ENCODE measurements at regions not wholly inside any gene's neighbourhood (a gene's known extent, or its start where the extent isn't known, plus 50 kb on each side); places are given as distances from the start of the nearest gene placed in this dataset.

GRCh38 chr20:60754856-60755255 lies 497.2 kb upstream of the CDH4 start:
- no peak for DNase-seq (ENCODE audit: low read depth in 1 of 2, low spot score in 2 of 2)
- no peaks in the 10 kb centered on the region for H3K79me2 ChIP-seq (ENCODE audit: control insufficient read depth in 1 of 2, insufficient read depth in 2 of 2, low read length in 2 of 2)
- 87% methylated on average over 4 of the region's 4 CpGs; no CpG with 5 or more reads in 1 of the 2 experiments for WGBS, 2 experiments (ENCODE audit: extremely low coverage in 1 of 2, insufficient coverage in 1 of 2, insufficient read length in 1 of 2, insufficient replicate concordance in 2 of 2, low coverage in 1 of 2, low lambda C conversion rate in 2 of 2, missing lambda C conversion rate in 1 of 2)
- no peak overlapping the region for H3K18ac ChIP-seq (ENCODE audit: extremely low read depth, low read length)
- H3K23me2 ChIP-seq (ENCODE audit: low read depth, low read length) = no peaks in the 10 kb centered on the region
- no peak overlapping the region for H3K4me2 ChIP-seq (ENCODE audit: insufficient read depth in 1 of 2, low read depth in 2 of 2, low read length in 2 of 2)
- no peak overlapping the region for H4K91ac ChIP-seq (replicated peaks; ENCODE audit: insufficient read length, low read length)
- H3K27me3 ChIP-seq (replicated peaks in 1 of 4; ENCODE audit: control insufficient read depth in 3 of 4, extremely low read depth in 1 of 4, insufficient read depth in 3 of 4, low read length in 3 of 4) = peaks cover 0 to 3% (median 0%) of the 10 kb centered on the region in 4 experiments; a peak in 3 of 7 replicates
- no peaks in the 10 kb centered on the region; a peak in 1 of 8 replicates for H3K36me3 ChIP-seq (ENCODE audit: control insufficient read depth in 2 of 4, insufficient read depth in 4 of 4, low read length in 3 of 4)
- no peak overlapping the region for H3K4ac ChIP-seq (replicated peaks; ENCODE audit: insufficient read length, low read depth, low read length)
- no peak overlapping the region for H3K9ac ChIP-seq (replicated peaks in 1 of 4; ENCODE audit: extremely low read depth in 1 of 4, low read depth in 3 of 4, low read length in 3 of 4)
- ChIA-PET CTCF (ENCODE audit: partially characterized antibody) (interaction anchor here (0.7 kb wide), 1 partner anchor 1250 kb away, joined by 3 read pairs; no protein-coding TSS in a partner anchor), POLR2A (ENCODE audit: partially characterized antibody) (interaction anchor here (0.7 kb wide), 1 partner anchor 813 kb away, joined by 4 read pairs; no protein-coding TSS in a partner anchor)
- H4K20me1 ChIP-seq (replicated peaks in 1 of 2; ENCODE audit: control insufficient read depth in 1 of 2, insufficient read depth in 2 of 2, low read length in 2 of 2) = no peaks in the 10 kb centered on the region
- no peak for FAIRE-seq
- no peak overlapping the region for H3K14ac ChIP-seq (ENCODE audit: insufficient read length)
- no peak overlapping the region for H2BK15ac ChIP-seq (ENCODE audit: low read length)
- H4K8ac ChIP-seq (ENCODE audit: extremely low read depth, insufficient read depth, low read length) = no peak overlapping the region
- no peak overlapping the region for H2BK5ac ChIP-seq (ENCODE audit: low read depth, low read length)
- H2AFZ ChIP-seq (ENCODE audit: low read length) = no peak overlapping the region
- H3K27ac ChIP-seq (ENCODE audit: low read depth, low read length) = no peak overlapping the region
- peaks cover 2 to 11% (median 8%) of the 10 kb centered on the region in 4 experiments; a peak in 5 of 7 replicates for H3K4me1 ChIP-seq (replicated peaks in 1 of 4; ENCODE audit: control insufficient read depth in 3 of 4, insufficient read depth in 4 of 4, low read length in 3 of 4)
- no peak overlapping the region for H2BK120ac ChIP-seq (replicated peaks; ENCODE audit: low read depth, low read length)
- H3K9me3 ChIP-seq (ENCODE audit: insufficient read depth in 2 of 2, low read depth in 1 of 2, low read length in 1 of 2) = no peaks in the 10 kb centered on the region
- H3K4me3 ChIP-seq (ENCODE audit: extremely low read depth in 1 of 4, insufficient read depth in 2 of 4, low read depth in 3 of 4, low read length in 4 of 4) = no peak overlapping the region
- no peak overlapping the region for H2AK5ac ChIP-seq (ENCODE audit: low read depth, low read length)
- no peaks in the 10 kb centered on the region; the same call in 1 of the 2 replicates for H3K79me1 ChIP-seq (ENCODE audit: low read depth, low read length)
- no peak overlapping the region; the same call in 1 of the 2 replicates for H2BK12ac ChIP-seq (ENCODE audit: low read depth, low read length)
- H2BK20ac ChIP-seq (ENCODE audit: low read length) = no peak overlapping the region
- H4K5ac ChIP-seq (ENCODE audit: insufficient read length, low read depth, low read length) = no peak overlapping the region
- H3K23ac ChIP-seq (ENCODE audit: insufficient read length) = no peak overlapping the region
- no peak overlapping the region for H3K56ac ChIP-seq (replicated peaks; ENCODE audit: insufficient read length, low read depth, low read length)
- no peak for TF ChIP-seq SRF (IDR thresholded peaks at IDR 0.05; ENCODE audit: low read depth, low read length)
- no peak for TF ChIP-seq BRCA1 (IDR thresholded peaks at IDR 0.05; ENCODE audit: low read depth, low read length)
- no peak for TF ChIP-seq GTF2F1 (IDR thresholded peaks at IDR 0.05; ENCODE audit: borderline replicate concordance, low read depth, low read length)
- no peak for TF ChIP-seq RNF2 (IDR thresholded peaks at IDR 0.05; ENCODE audit: borderline replicate concordance, low read depth, low read length, missing control alignments, poor library complexity, severe bottlenecking)
- no peak for TF ChIP-seq MAFK (IDR thresholded peaks at IDR 0.05; ENCODE audit: low read depth, low read length)
- no peak for TF ChIP-seq MAX (IDR thresholded peaks at IDR 0.05)
- no peak for TF ChIP-seq TEAD4 (IDR thresholded peaks at IDR 0.05; ENCODE audit: low read depth, low read length)
- no peak for TF ChIP-seq TAF7 (optimal IDR thresholded peaks at IDR 0.05; ENCODE audit: borderline replicate concordance, low read depth, low read length)
- no peak for TF ChIP-seq RBBP5 (IDR thresholded peaks at IDR 0.05; ENCODE audit: borderline replicate concordance, low read depth, low read length)
- TF ChIP-seq ATF3 (IDR thresholded peaks at IDR 0.05; ENCODE audit: insufficient read depth, low read depth, low read length) = no peak
- TF ChIP-seq ATF2 (IDR thresholded peaks at IDR 0.05; ENCODE audit: low read length) = no peak

Data from H1 (cell line).